ENCODE measurements at regions not wholly inside any gene's neighbourhood (a gene's known extent, or its start where the extent isn't known, plus 50 kb on each side); places are given as distances from the start of the nearest gene placed in this dataset.
"Not testable (repeated sequence)": the region's sequence is repeated elsewhere in the genome, so short reads cannot be mapped to it uniquely, and the experiment has no call there.

GRCh38 chr11:90455347-90455920 is 232.6 kb upstream of the CHORDC1 start:
- DNase-seq, result peak; percentile 39

- DNase-seq, result no peak
Observed at GRCh38 chr11:90453525-90453924, 230.7 kb upstream of the CHORDC1 start.

- DNase-seq, result no peak
Observed at GRCh38 chr11:90449606-90450005, 226.8 kb upstream of the CHORDC1 start.

GRCh38 chr11:90448256-90448655 is 225.4 kb upstream of the CHORDC1 start:
- no peak for DNase-seq

GRCh38 chr11:90447618-90448017 is 224.8 kb upstream of the CHORDC1 start:
- DNase-seq, result no peak

GRCh38 chr11:90446207-90446606 is 223.4 kb upstream of the CHORDC1 start:
- DNase-seq, result no peak

- DNase-seq, result no peak
Observed at GRCh38 chr11:90438069-90438468, 215.2 kb upstream of the CHORDC1 start.

- DNase-seq, result peak; percentile 44
Observed at GRCh38 chr11:90434858-90435257, 212.0 kb upstream of the CHORDC1 start.

GRCh38 chr11:90428836-90429235 is 206.0 kb upstream of the CHORDC1 start:
- DNase-seq, result peak; percentile 70

GRCh38 chr11:90426442-90426841 is 203.6 kb upstream of the CHORDC1 start:
- no peak for DNase-seq

GRCh38 chr11:90423378-90423777 is 200.5 kb upstream of the CHORDC1 start:
- no peak for DNase-seq

- DNase-seq, result not testable (repeated sequence)
Observed at GRCh38 chr11:90422787-90423186, 199.9 kb upstream of the CHORDC1 start.

GRCh38 chr11:90414221-90414620 is 191.4 kb upstream of the CHORDC1 start:
- no peak for DNase-seq

GRCh38 chr11:90407350-90407749 is 184.5 kb upstream of the CHORDC1 start:
- DNase-seq, result no peak

GRCh38 chr11:90392692-90393091 is 169.8 kb upstream of the CHORDC1 start:
- DNase-seq, result no peak

- DNase-seq, result no peak
Observed at GRCh38 chr11:90391756-90392155, 168.9 kb upstream of the CHORDC1 start.

GRCh38 chr11:90380206-90380605 is 157.4 kb upstream of the CHORDC1 start:
- DNase-seq, result no peak

- no peak for DNase-seq
Observed at GRCh38 chr11:90373971-90374370, 151.1 kb upstream of the CHORDC1 start.

- no peak for DNase-seq
Observed at GRCh38 chr11:90364527-90364926, 141.7 kb upstream of the CHORDC1 start.

GRCh38 chr11:90363739-90364138 is 140.9 kb upstream of the CHORDC1 start:
- DNase-seq, result no peak

GRCh38 chr11:90355200-90355599 is 132.4 kb upstream of the CHORDC1 start:
- DNase-seq, result peak; percentile 54

- no peak for DNase-seq
Observed at GRCh38 chr11:90349731-90350130, 126.9 kb upstream of the CHORDC1 start.

- no peak for DNase-seq
Observed at GRCh38 chr11:90344546-90344945, 121.7 kb upstream of the CHORDC1 start.

GRCh38 chr11:90343673-90344072 is 120.8 kb upstream of the CHORDC1 start:
- no peak for DNase-seq

GRCh38 chr11:90341986-90342385 is 119.1 kb upstream of the CHORDC1 start:
- no peak for DNase-seq

- DNase-seq, result no peak
Observed at GRCh38 chr11:90332415-90332814, 109.6 kb upstream of the CHORDC1 start.

Data from NCI-H1105 treated with DMSO at 0.1 percent for 48 hours (cell line).